ENCODE measurements at regions not wholly inside any gene's neighbourhood (a gene's known extent, or its start where the extent isn't known, plus 50 kb on each side); places are given as distances from the start of the nearest gene placed in this dataset.

DNA sequence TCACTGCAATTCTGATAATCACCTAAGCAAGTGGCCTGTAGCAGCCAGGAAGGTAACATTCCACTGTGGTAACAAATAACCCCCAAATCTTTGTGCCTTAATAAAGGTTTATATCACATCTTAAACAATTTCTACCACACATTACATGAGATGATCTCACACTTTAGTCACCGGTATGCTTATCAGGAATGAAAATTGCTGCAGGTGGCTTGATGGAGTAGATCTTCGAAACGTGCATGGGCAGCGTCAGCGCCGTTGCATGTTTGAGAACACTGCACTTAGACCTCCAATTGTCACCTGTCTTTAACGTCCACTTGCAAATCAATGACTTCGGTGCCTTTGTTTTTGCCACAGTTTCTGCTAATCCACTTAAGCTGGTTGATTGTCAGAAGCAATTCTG, 477.4 kb downstream of the VRK1 start:
- TF ChIP-seq CTCF (IDR thresholded peaks at IDR 0.05) = no peak
- no peak for DNase-seq
- no peak overlapping the region for H3K27ac Mint-ChIP-seq
- H3K36me3 Mint-ChIP-seq (ENCODE audit: low read depth) = no peaks in the 10 kb centered on the region
- peaks cover 7% of the 10 kb centered on the region for H3K27me3 Mint-ChIP-seq (ENCODE audit: low read depth, poor library complexity)
- no peak overlapping the region for H3K4me3 Mint-ChIP-seq
- no peaks in the 10 kb centered on the region for H3K9me3 Mint-ChIP-seq
- H3K4me1 Mint-ChIP-seq = no peaks in the 10 kb centered on the region

DNA sequence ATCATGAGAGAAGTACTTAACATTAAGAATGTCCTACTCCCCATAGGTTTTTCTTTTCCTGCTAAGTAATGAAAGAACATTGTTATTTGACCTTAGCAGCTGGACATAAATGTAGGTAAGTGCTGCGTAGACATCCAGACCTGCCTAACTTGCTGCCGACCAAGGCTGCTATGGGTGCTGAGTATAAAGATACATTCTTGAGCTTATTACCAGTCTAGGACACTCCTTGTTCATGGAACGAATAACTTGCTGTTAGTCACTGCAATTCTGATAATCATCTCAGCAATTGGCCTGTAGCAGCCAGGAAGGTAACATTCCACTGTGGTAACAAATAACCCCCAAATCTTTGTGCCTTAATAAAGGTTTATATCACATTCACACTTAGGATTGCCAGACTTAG, 478.1 kb downstream of the VRK1 start:
- H3K27me3 Mint-ChIP-seq (ENCODE audit: low read depth, poor library complexity) = peaks cover 7% of the 10 kb centered on the region
- no peak for DNase-seq
- TF ChIP-seq CTCF (IDR thresholded peaks at IDR 0.05) = no peak
- no peaks in the 10 kb centered on the region for H3K36me3 Mint-ChIP-seq (ENCODE audit: low read depth)
- no peak overlapping the region for H3K4me3 Mint-ChIP-seq
- H3K4me1 Mint-ChIP-seq = no peaks in the 10 kb centered on the region
- no peaks in the 10 kb centered on the region for H3K9me3 Mint-ChIP-seq
- no peak overlapping the region for H3K27ac Mint-ChIP-seq

DNA sequence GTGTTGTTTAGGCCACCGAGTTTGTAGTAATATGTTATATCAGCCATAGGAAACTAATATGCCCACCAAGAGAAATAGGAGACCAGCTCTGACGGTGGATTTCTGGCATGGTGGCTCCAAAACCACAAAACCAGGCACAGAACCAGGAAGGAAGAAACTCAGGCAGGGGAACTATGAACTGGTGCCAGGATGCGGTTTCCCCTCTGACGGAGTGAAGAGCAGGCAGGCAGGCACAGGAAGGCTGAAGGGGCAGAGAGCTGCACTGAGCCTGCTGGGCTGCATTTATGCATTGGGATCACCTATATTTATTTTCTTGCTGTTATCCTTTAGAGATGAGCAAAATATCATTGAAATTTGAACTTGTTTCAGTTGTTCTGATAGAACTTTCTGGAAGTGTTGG, 479.4 kb downstream of the VRK1 start:
- Mint-ChIP-seq H3K4me3 (no peak overlapping the region), H3K27me3 (ENCODE audit: low read depth, poor library complexity) (peaks cover 3% of the 10 kb centered on the region), H3K27ac (no peak overlapping the region), H3K36me3 (ENCODE audit: low read depth) (no peaks in the 10 kb centered on the region), H3K9me3 (no peaks in the 10 kb centered on the region), H3K4me1 (no peaks in the 10 kb centered on the region)
- DNase-seq = no peak
- no peak for TF ChIP-seq CTCF (IDR thresholded peaks at IDR 0.05)

GRCh38 chr14:97277711-97278110, 480.5 kb downstream of the VRK1 start:
- TF ChIP-seq CTCF (IDR thresholded peaks at IDR 0.05) = no peak
- Mint-ChIP-seq H3K4me3 (no peak overlapping the region), H3K27me3 (ENCODE audit: low read depth, poor library complexity) (peaks cover 3% of the 10 kb centered on the region), H3K27ac (no peak overlapping the region), H3K9me3 (no peaks in the 10 kb centered on the region), H3K4me1 (no peaks in the 10 kb centered on the region), H3K36me3 (ENCODE audit: low read depth) (no peaks in the 10 kb centered on the region)
- DNase-seq = peak; percentile 23

DNA sequence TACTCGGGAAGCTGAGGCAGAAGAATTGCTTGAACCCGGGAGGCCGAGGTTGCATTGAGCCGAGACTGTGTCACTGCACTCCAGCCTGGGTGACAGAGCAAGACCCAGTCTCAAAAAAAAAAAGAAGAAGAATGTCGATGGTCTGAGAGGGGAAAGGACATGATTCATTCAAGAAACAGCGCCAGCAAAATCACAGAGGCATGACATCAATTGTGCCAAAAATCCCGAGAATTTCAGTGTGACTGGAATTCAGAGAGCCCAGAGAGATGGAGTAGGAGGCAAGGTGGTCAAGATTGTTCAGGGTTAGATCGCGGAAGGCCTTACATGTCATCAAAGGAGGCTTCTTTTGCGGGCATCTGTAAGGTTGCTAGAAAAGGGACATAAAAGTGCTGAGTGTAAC, 483.3 kb downstream of the VRK1 start:
- Mint-ChIP-seq H3K36me3 (ENCODE audit: low read depth) (no peaks in the 10 kb centered on the region), H3K4me1 (no peaks in the 10 kb centered on the region), H3K4me3 (no peak overlapping the region), H3K9me3 (no peaks in the 10 kb centered on the region), H3K27ac (no peak overlapping the region), H3K27me3 (ENCODE audit: low read depth, poor library complexity) (peaks cover 7% of the 10 kb centered on the region)
- no peak for TF ChIP-seq CTCF (IDR thresholded peaks at IDR 0.05)
- no peak for DNase-seq

DNA sequence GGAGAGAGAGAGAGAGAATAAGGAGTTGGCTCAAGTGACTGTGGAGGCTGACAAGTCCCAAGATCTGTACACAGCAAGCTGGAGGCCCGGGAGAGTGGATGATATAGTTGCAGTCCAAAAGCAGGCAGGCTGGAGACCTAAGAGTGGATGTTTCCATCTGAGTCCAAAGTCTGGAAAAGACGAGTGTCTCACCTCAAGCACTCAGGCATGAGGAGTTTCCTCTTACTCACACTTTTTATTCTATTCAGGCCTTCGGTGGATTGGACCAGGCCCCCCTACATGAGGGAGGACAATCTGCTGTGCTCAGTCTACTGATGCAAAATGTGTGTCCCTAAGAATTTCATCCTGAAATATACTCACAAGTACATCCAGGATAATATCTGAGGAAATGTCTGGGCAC, 484.6 kb downstream of the VRK1 start:
- no peak overlapping the region for H3K4me3 Mint-ChIP-seq
- no peaks in the 10 kb centered on the region for H3K9me3 Mint-ChIP-seq
- H3K36me3 Mint-ChIP-seq (ENCODE audit: low read depth) = no peaks in the 10 kb centered on the region
- H3K4me1 Mint-ChIP-seq = no peaks in the 10 kb centered on the region
- no peak for TF ChIP-seq CTCF (IDR thresholded peaks at IDR 0.05)
- H3K27me3 Mint-ChIP-seq (ENCODE audit: low read depth, poor library complexity) = peaks cover 8% of the 10 kb centered on the region
- DNase-seq = no peak
- no peak overlapping the region for H3K27ac Mint-ChIP-seq

Measured in nephron progenitor cell (in vitro differentiated cells).